Activated naive CD8-positive, alpha-beta T cell treated with anti-CD3 and anti-CD28 coated beads, Interleukin-2, amount 50 U/mL, for 24 hours (primary cell): ENCODE measurements at regions not wholly inside any gene's neighbourhood (a gene's known extent, or its start where the extent isn't known, plus 50 kb on each side); places are given as distances from the start of the nearest gene placed in this dataset.
"Not testable (repeated sequence)": the region's sequence is repeated elsewhere in the genome, so short reads cannot be mapped to it uniquely, and the experiment has no call there.

ENCODE experiments used
- ATAC-seq: fragments of 150-1000 bp; cut with Tn5 transposase; one replicate; pipeline ENCODE4 v1.10.0; 2021
- DNase-seq: peaks from one replicate; pipeline ENCODE4 v3.0.0; 2021
- H3K27ac Mint-ChIP-seq: one replicate; pipeline ENCODE4 v1.8.0; 2021; ENCODE audit warnings: mild to moderate bottlenecking, mixed read lengths
- H3K27me3 Mint-ChIP-seq: one replicate; pipeline ENCODE4 v1.8.0; 2021; ENCODE audit warnings: mixed read lengths
- H3K36me3 Mint-ChIP-seq: one replicate; pipeline ENCODE4 v1.8.0; 2021; ENCODE audit warnings: low read depth, mixed read lengths
- H3K4me1 Mint-ChIP-seq: one replicate; pipeline ENCODE4 v1.8.0; 2021; ENCODE audit warnings: mixed read lengths
- H3K4me3 Mint-ChIP-seq: one replicate; pipeline ENCODE4 v1.8.0; 2021; ENCODE audit warnings: mild to moderate bottlenecking, moderate library complexity, mixed read lengths
- H3K9me3 Mint-ChIP-seq: one replicate; pipeline ENCODE4 v1.8.0; 2021; ENCODE audit warnings: mixed read lengths

DNA sequence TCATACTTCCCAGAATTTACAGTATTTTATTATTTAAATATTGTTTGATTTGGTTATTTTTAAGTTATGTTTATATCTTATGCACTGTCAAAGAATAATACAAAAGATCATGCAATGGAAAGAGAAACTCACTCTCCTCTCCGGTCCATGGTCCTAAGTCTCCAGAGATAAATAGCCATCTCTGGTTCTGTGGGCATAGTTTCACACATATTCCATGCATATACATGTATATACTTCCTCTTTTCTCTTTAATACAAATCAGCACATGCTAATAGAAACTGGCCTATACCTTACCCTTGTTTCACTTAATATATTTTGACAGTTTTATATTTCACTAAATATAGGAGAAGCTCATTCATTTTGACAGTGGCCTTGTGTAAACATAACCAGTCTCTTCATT, 901.7 kb upstream of the CITED2 start:
- Mint-ChIP-seq H3K27ac (no peak overlapping the region), H3K4me1 (no peaks in the 10 kb centered on the region), H3K4me3 (no peak overlapping the region), H3K36me3 (no peaks in the 10 kb centered on the region), H3K9me3 (no peaks in the 10 kb centered on the region), H3K27me3 (no peaks in the 10 kb centered on the region)
- no peak for DNase-seq
- ATAC-seq, result no peak

- H3K4me3 Mint-ChIP-seq, result no peak overlapping the region
- no peaks in the 10 kb centered on the region for H3K4me1 Mint-ChIP-seq
- H3K36me3 Mint-ChIP-seq, result no peaks in the 10 kb centered on the region
- H3K9me3 Mint-ChIP-seq, result no peaks in the 10 kb centered on the region
- H3K27ac Mint-ChIP-seq, result no peak overlapping the region
- DNase-seq (no peak), ATAC-seq (no peak)
- no peaks in the 10 kb centered on the region for H3K27me3 Mint-ChIP-seq
Observed at GRCh38 chr6:140275725-140276124, 901.3 kb upstream of the CITED2 start.

- no peak for ATAC-seq
- Mint-ChIP-seq H3K4me3 (no peak overlapping the region), H3K4me1 (no peaks in the 10 kb centered on the region), H3K36me3 (no peaks in the 10 kb centered on the region), H3K27ac (no peak overlapping the region), H3K27me3 (no peaks in the 10 kb centered on the region), H3K9me3 (no peaks in the 10 kb centered on the region)
- no peak for DNase-seq
Observed at GRCh38 chr6:140274548-140274947, 900.1 kb upstream of the CITED2 start.

- Mint-ChIP-seq H3K27ac (peak overlapping the region; percentile 22), H3K4me3 (no peak overlapping the region), H3K36me3 (no peaks in the 10 kb centered on the region), H3K27me3 (no peaks in the 10 kb centered on the region), H3K9me3 (no peaks in the 10 kb centered on the region), H3K4me1 (no peaks in the 10 kb centered on the region)
- DNase-seq (no peak), ATAC-seq (no peak)
Observed at GRCh38 chr6:140271759-140272377, 897.4 kb upstream of the CITED2 start.

GRCh38 chr6:140269591-140270165, 895.2 kb upstream of the CITED2 start:
- no peaks in the 10 kb centered on the region for H3K9me3 Mint-ChIP-seq
- no peaks in the 10 kb centered on the region for H3K27me3 Mint-ChIP-seq
- H3K4me1 Mint-ChIP-seq, result no peaks in the 10 kb centered on the region
- no peak for ATAC-seq
- no peak overlapping the region for H3K4me3 Mint-ChIP-seq
- no peaks in the 10 kb centered on the region for H3K36me3 Mint-ChIP-seq
- DNase-seq, result no peak
- H3K27ac Mint-ChIP-seq, result no peak overlapping the region

- H3K4me1 Mint-ChIP-seq, result no peaks in the 10 kb centered on the region
- ATAC-seq (no peak), DNase-seq (no peak)
- H3K9me3 Mint-ChIP-seq, result no peaks in the 10 kb centered on the region
- peaks cover 2% of the 10 kb centered on the region for H3K27me3 Mint-ChIP-seq
- H3K36me3 Mint-ChIP-seq, result no peaks in the 10 kb centered on the region
- no peak overlapping the region for H3K4me3 Mint-ChIP-seq
- H3K27ac Mint-ChIP-seq, result no peak overlapping the region
Observed at GRCh38 chr6:140264431-140264830, 890.0 kb upstream of the CITED2 start.

- DNase-seq, H3K4me1 Mint-ChIP-seq, H3K27me3 Mint-ChIP-seq, H3K4me3 Mint-ChIP-seq, H3K9me3 Mint-ChIP-seq, H3K27ac Mint-ChIP-seq, H3K36me3 Mint-ChIP-seq, ATAC-seq: not testable (repeated sequence)
Observed at GRCh38 chr6:140258302-140258701, 883.9 kb upstream of the CITED2 start.

GRCh38 chr6:140256248-140256647, 881.8 kb upstream of the CITED2 start:
- Mint-ChIP-seq H3K9me3 (no peaks in the 10 kb centered on the region), H3K27ac (no peak overlapping the region), H3K36me3 (no peaks in the 10 kb centered on the region), H3K27me3 (peaks cover 2% of the 10 kb centered on the region), H3K4me3 (no peak overlapping the region), H3K4me1 (no peaks in the 10 kb centered on the region)
- ATAC-seq (no peak), DNase-seq (no peak)

- H3K4me1 Mint-ChIP-seq, result no peaks in the 10 kb centered on the region
- ATAC-seq, result no peak
- no peak overlapping the region for H3K4me3 Mint-ChIP-seq
- no peaks in the 10 kb centered on the region for H3K9me3 Mint-ChIP-seq
- no peak for DNase-seq
- no peaks in the 10 kb centered on the region for H3K36me3 Mint-ChIP-seq
- peaks cover 3% of the 10 kb centered on the region for H3K27me3 Mint-ChIP-seq
- H3K27ac Mint-ChIP-seq, result no peak overlapping the region
Observed at GRCh38 chr6:140253096-140253495, 878.6 kb upstream of the CITED2 start.

- Mint-ChIP-seq H3K27me3 (peaks cover 3% of the 10 kb centered on the region), H3K9me3 (no peaks in the 10 kb centered on the region), H3K27ac (no peak overlapping the region), H3K4me1 (no peaks in the 10 kb centered on the region), H3K4me3 (no peak overlapping the region), H3K36me3 (no peaks in the 10 kb centered on the region)
- DNase-seq (no peak), ATAC-seq (no peak)
Observed at GRCh38 chr6:140252099-140252498, 877.7 kb upstream of the CITED2 start.

DNA sequence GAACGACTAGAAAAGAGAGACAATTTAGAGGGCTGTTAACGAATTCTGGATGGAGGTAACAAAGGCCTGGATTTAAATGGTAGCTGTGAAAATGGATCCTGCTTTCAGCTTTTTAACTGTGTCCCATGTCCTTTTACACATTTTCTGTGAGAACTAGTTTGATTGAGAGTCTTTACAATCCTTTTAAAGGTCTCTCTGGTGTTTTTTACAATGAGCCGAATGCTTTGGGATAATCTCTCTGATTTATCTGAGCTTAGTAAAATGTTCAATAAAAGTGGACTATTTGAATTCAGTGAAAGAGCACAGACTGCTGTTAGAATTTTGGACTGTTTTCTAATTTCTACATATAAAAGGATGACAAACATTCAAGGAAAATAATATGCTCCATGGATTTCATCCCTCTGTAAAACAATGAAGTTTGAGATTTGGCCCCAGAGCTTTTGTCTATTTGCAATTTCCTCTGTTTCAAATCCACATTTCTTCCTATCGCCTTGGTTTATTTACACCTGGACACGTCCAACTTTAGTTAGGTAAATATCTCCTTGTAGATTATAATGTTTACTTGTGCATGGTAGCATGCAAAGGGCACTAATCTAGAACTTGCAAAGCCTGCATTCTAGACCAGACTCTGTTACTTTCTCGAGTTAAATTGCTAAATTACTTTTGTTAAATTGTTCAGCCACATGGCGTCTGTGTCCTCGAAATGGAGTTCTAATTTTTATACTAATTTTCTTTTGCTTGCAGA, 871.0 kb upstream of the CITED2 start:
- ATAC-seq, result no peak
- H3K36me3 Mint-ChIP-seq, result no peaks in the 10 kb centered on the region
- no peaks in the 10 kb centered on the region for H3K9me3 Mint-ChIP-seq
- no peak overlapping the region for H3K4me3 Mint-ChIP-seq
- no peak overlapping the region for H3K27ac Mint-ChIP-seq
- no peaks in the 10 kb centered on the region for H3K4me1 Mint-ChIP-seq
- DNase-seq, result no peak
- H3K27me3 Mint-ChIP-seq, result peaks cover under 1% of the 10 kb centered on the region

GRCh38 chr6:140237251-140237650, 862.8 kb upstream of the CITED2 start:
- Mint-ChIP-seq H3K27ac (no peak overlapping the region), H3K4me3 (no peak overlapping the region), H3K4me1 (no peaks in the 10 kb centered on the region), H3K27me3 (no peaks in the 10 kb centered on the region), H3K36me3 (no peaks in the 10 kb centered on the region), H3K9me3 (peaks cover 6% of the 10 kb centered on the region)
- no peak for DNase-seq
- ATAC-seq, result no peak

GRCh38 chr6:140236732-140237131, 862.3 kb upstream of the CITED2 start:
- DNase-seq (no peak), ATAC-seq (no peak)
- Mint-ChIP-seq H3K27me3 (peaks cover 1% of the 10 kb centered on the region), H3K27ac (no peak overlapping the region), H3K4me3 (no peak overlapping the region), H3K4me1 (no peaks in the 10 kb centered on the region), H3K9me3 (peaks cover 10% of the 10 kb centered on the region), H3K36me3 (no peaks in the 10 kb centered on the region)

DNA sequence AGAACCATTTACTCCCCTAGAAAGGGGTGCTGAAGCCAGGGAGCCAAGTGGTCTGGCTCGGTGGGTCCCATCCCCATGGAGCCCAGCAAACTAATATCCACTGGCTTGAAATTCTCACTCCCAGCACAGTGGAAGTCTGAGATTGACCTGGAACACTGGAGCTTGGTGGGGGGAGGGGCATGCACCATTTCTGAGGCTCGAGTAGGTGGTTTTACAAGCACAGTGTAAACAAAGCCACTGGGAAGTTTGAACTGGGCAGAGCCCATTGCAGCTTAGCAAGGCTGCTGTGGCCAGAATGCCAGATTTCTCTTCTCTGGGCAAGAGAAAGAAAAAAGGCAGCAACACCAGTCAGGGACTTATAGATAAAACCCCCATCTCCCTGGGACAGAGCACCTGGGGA, 855.8 kb upstream of the CITED2 start:
- ATAC-seq, result no peak
- Mint-ChIP-seq H3K4me3 (no peak overlapping the region), H3K27me3 (peaks cover 1% of the 10 kb centered on the region), H3K9me3 (peaks cover 22% of the 10 kb centered on the region), H3K27ac (no peak overlapping the region), H3K36me3 (no peaks in the 10 kb centered on the region), H3K4me1 (no peaks in the 10 kb centered on the region)
- no peak for DNase-seq

GRCh38 chr6:140228491-140228890, 854.0 kb upstream of the CITED2 start:
- Mint-ChIP-seq H3K36me3 (no peaks in the 10 kb centered on the region), H3K4me1 (no peaks in the 10 kb centered on the region), H3K9me3 (peaks cover 22% of the 10 kb centered on the region), H3K4me3 (no peak overlapping the region), H3K27me3 (peaks cover 1% of the 10 kb centered on the region), H3K27ac (no peak overlapping the region)
- no peak for DNase-seq
- no peak for ATAC-seq
